ENCODE measurements at regions not wholly inside any gene's neighbourhood (a gene's known extent, or its start where the extent isn't known, plus 50 kb on each side); places are given as distances from the start of the nearest gene placed in this dataset.

DNA sequence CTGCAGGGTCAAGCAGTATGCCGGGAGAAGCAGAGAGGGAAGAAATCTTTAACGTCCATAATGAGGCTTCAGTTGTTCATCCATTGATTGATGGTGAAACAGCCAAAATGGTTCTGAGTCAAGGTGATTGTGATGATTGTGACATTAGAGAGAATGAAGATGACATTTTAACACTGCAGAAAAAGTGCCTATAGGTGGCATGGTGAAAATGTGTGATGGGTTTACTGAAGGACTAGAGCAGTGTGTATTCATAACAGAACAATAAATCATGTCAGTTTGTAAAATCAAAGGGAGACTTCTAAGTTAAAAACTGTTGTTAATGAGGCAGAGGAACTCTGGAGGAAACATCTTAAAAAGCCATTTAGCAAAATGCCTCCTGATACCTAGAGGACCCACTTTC is 57.7 kb upstream of the CAND1 start:
- no peaks in the 10 kb centered on the region; the same call in 1 of the 2 replicates for H3K27me3 ChIP-seq (replicated peaks; ENCODE audit: control insufficient read depth, insufficient read depth, low read length)
- no peak for DNase-seq (ENCODE audit: extremely low read depth, insufficient read length)
- no peak overlapping the region for H3K4me3 ChIP-seq (replicated peaks; ENCODE audit: low read depth, low read length)
- no peaks in the 10 kb centered on the region for H3K36me3 ChIP-seq (ENCODE audit: control insufficient read depth, insufficient read depth, low read length)
- TF ChIP-seq, protein P1, sequence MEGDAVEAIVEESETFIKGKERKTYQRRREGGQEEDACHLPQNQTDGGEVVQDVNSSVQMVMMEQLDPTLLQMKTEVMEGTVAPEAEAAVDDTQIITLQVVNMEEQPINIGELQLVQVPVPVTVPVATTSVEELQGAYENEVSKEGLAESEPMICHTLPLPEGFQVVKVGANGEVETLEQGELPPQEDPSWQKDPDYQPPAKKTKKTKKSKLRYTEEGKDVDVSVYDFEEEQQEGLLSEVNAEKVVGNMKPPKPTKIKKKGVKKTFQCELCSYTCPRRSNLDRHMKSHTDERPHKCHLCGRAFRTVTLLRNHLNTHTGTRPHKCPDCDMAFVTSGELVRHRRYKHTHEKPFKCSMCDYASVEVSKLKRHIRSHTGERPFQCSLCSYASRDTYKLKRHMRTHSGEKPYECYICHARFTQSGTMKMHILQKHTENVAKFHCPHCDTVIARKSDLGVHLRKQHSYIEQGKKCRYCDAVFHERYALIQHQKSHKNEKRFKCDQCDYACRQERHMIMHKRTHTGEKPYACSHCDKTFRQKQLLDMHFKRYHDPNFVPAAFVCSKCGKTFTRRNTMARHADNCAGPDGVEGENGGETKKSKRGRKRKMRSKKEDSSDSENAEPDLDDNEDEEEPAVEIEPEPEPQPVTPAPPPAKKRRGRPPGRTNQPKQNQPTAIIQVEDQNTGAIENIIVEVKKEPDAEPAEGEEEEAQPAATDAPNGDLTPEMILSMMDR (IDR thresholded peaks at IDR 0.05; ENCODE audit: insufficient read depth, low read length, poor library complexity, severe bottlenecking): no peak

DNA sequence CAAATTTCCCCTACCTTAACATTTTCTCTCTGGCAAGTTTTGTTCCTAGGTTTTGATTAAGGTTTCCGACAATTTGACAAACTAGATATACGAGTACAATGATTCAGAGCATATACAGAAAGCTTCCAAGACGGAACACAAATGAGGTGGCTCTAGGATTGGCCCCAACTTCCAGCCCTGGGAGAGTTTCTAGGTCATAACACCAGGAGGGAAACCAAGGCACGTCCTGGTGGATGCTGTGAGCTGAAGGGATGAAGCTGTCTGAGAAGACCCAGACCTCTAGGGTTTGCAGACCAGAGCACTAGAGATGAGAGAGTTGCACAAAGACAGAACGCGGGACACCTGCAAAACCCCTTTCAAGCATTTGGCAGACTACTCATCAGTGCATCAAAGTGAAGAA is 51.5 kb upstream of the CAND1 start:
- Histone ChIP-seq H3K27me3 (replicated peaks; ENCODE audit: control insufficient read depth, insufficient read depth, low read length) (no peaks in the 10 kb centered on the region), H3K36me3 (ENCODE audit: control insufficient read depth, insufficient read depth, low read length) (no peaks in the 10 kb centered on the region), H3K4me3 (replicated peaks; ENCODE audit: low read depth, low read length) (no peak overlapping the region)
- TF ChIP-seq, protein P1 (IDR thresholded peaks at IDR 0.05; ENCODE audit: insufficient read depth, low read length, poor library complexity, severe bottlenecking): no peak
- DNase-seq (ENCODE audit: extremely low read depth, insufficient read length): no peak
